Spleen (tissue), 7 donors: ENCODE measurements at regions not wholly inside any gene's neighbourhood (a gene's known extent, or its start where the extent isn't known, plus 50 kb on each side); places are given as distances from the start of the nearest gene placed in this dataset.

Source experiments
- POLR2A ChIP-seq, 3 donors: fragments of 450-650 bp; IDR thresholded peaks; one replicate each; pipeline ENCODE4 v1.5.1; 2017; ENCODE audit warnings: antibody characterized with exemption in 3 of 3, mild to moderate bottlenecking in 1 of 3
- TF ChIP-seq, protein P1 (sequence below), 11 experiments: fragments of 200-600 bp in 7 of 11; fragments of 450-650 bp in 4 of 11; sonication (generic) in 4 of 11; IDR thresholded peaks in 8 of 11; conservative IDR thresholded peaks in 3 of 11; 1 replicate in 7 of 11; 2 replicates in 4 of 11; pipeline versions ENCODE4 v1.4.0 to v1.8.0; 2016 to 2021; ENCODE audit warnings: antibody characterized with exemption in 11 of 11, inconsistent platforms in 4 of 11, mild to moderate bottlenecking in 1 of 11
- donor health status: DM: no; HTN: no; CAD: no; lungs with moderate emphysema.
- donor health status: DM: no; HTN: no; CAD: no.
- donor health status: DM: no; HTN: no; CAD: no.

DNA sequence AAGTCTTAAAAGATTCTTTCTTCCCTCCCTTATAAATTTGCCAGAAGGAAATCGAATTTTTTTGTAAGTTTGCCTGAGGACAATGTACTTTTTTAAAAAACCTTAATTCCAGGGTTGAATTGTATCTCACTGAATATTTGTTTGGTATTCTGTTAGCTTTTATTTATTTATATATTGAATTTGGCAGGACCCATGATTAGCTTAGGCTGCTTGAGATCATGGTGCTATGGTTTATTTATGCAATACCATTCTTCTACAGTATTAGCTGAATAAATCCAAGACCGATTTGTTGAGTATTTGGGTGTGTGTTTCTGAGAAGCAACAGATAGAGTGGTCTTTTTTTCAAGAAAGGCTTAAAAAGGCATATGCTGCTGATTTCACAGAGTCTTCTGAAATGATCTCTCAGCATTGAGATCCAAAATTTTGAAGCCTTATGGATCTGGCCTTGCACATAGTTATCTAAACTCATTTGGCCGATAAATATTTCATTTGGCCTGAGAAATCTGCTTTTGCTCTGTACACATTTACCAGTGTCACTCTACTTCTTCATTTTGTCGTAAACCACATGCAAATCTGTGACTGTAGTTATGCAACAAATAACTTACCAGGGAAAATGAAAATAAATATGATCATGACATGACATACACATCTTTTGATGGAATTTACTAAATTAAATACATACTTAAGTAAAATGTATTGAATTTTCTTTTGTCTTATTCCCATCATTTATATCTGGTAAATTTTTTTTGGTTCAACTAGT, 265.8 kb upstream of the FLRT2 start:
- TF ChIP-seq, protein P1, sequence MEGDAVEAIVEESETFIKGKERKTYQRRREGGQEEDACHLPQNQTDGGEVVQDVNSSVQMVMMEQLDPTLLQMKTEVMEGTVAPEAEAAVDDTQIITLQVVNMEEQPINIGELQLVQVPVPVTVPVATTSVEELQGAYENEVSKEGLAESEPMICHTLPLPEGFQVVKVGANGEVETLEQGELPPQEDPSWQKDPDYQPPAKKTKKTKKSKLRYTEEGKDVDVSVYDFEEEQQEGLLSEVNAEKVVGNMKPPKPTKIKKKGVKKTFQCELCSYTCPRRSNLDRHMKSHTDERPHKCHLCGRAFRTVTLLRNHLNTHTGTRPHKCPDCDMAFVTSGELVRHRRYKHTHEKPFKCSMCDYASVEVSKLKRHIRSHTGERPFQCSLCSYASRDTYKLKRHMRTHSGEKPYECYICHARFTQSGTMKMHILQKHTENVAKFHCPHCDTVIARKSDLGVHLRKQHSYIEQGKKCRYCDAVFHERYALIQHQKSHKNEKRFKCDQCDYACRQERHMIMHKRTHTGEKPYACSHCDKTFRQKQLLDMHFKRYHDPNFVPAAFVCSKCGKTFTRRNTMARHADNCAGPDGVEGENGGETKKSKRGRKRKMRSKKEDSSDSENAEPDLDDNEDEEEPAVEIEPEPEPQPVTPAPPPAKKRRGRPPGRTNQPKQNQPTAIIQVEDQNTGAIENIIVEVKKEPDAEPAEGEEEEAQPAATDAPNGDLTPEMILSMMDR (IDR thresholded peaks at IDR 0.05 in 8 of 11, conservative IDR thresholded peaks at IDR 0.05 in 3 of 11), result no peak
- TF ChIP-seq POLR2A (IDR thresholded peaks at IDR 0.05), result no peak
